HEK293 (cell line): ENCODE measurements at regions not wholly inside any gene's neighbourhood (a gene's known extent, or its start where the extent isn't known, plus 50 kb on each side); places are given as distances from the start of the nearest gene placed in this dataset.
"Not testable (repeated sequence)": the region's sequence is repeated elsewhere in the genome, so short reads cannot be mapped to it uniquely, and the experiment has no call there.

Experiments used
- CTCF ChIA-PET: fragments of 350-600 bp; formaldehyde crosslinking; extraction: SDS; loops from one replicate; lab custom pipeline; 2021; ENCODE audit warnings: antibody characterized with exemption; lab: Yijun Ruan, JAX
- POLR2A ChIA-PET: fragments of 300-600 bp; formaldehyde crosslinking; extraction: SDS; loops from one replicate; lab custom pipeline; 2020; ENCODE audit warnings: antibody characterized with exemption, inconsistent platforms; lab: Yijun Ruan, JAX
- H3K27ac ChIP-seq: fragments of 200-500 bp; sonication (Bioruptor generic); 2 replicates; pipeline ENCODE4 v1.5.1; 2014; ENCODE audit warnings: low read depth, low read length, control low read depth, inconsistent platforms; ENCODE audit errors: extremely low read depth
- H3K36me3 ChIP-seq, 2 experiments: fragments of 200-500 bp in 1 of 2; sonication (Bioruptor generic) in 1 of 2; 1 replicate in 1 of 2; 2 replicates in 1 of 2; pipeline ENCODE4 v1.5.1; 2014 to 2017; ENCODE audit warnings: inconsistent platforms in 2 of 2, low read length in 2 of 2; ENCODE audit not compliant: control insufficient read depth in 2 of 2, insufficient read depth in 1 of 2
- H3K4me1 ChIP-seq: fragments of 200-500 bp; sonication (Bioruptor generic); 2 replicates; pipeline ENCODE4 v1.5.1; 2014; ENCODE audit warnings: mild to moderate bottlenecking, low read length, inconsistent platforms; ENCODE audit not compliant: control insufficient read depth, insufficient read depth
- H3K4me3 ChIP-seq: 2 replicates; pipeline ENCODE4 v1.5.1; 2011; ENCODE audit warnings: low read depth, mild to moderate bottlenecking, control low read depth, low read length, moderate library complexity
- H3K9me3 ChIP-seq: fragments of 200-500 bp; sonication (Bioruptor generic); 2 replicates; pipeline ENCODE4 v1.5.1; 2014; ENCODE audit warnings: low read depth, low read length, inconsistent platforms; ENCODE audit not compliant: control insufficient read depth, insufficient read depth
- IKZF3 ChIP-seq: fragments of 450-650 bp; IDR thresholded peaks from 2 replicates; pipeline ENCODE4 v1.5.0; 2018; ENCODE audit warnings: missing biosample characterization, mild to moderate bottlenecking, missing genetic modification characterization, moderate library complexity
- OVOL3 ChIP-seq: fragments of 450-650 bp; formaldehyde crosslinking; IDR thresholded peaks from 2 replicates; pipeline ENCODE4 v1.5.1; 2016; ENCODE audit warnings: missing biosample characterization, missing genetic modification characterization
- SCRT1 ChIP-seq: fragments of 450-650 bp; formaldehyde crosslinking; IDR thresholded peaks from 2 replicates; pipeline ENCODE4 v1.5.1; 2016; ENCODE audit warnings: missing biosample characterization, missing genetic modification characterization, borderline replicate concordance
- SETDB1 ChIP-seq: IDR thresholded peaks from one replicate; pipeline ENCODE4 v1.6.1; 2017; ENCODE audit warnings: mild to moderate bottlenecking, low read length, moderate library complexity, mixed read lengths; ENCODE audit not compliant: insufficient read length
- SP3 ChIP-seq: fragments of 450-650 bp; formaldehyde crosslinking; IDR thresholded peaks from 2 replicates; pipeline ENCODE4 v1.5.1; 2016; ENCODE audit warnings: missing biosample characterization, missing genetic modification characterization
- ZBTB8A ChIP-seq: fragments of 450-650 bp; formaldehyde crosslinking; IDR thresholded peaks from 2 replicates; pipeline ENCODE4 v1.5.1; 2016; ENCODE audit warnings: missing biosample characterization, missing genetic modification characterization
- ZNF155 ChIP-seq: fragments of 450-650 bp; formaldehyde crosslinking; IDR thresholded peaks from 2 replicates; pipeline ENCODE4 v1.5.1; 2016; ENCODE audit warnings: missing biosample characterization, missing genetic modification characterization
- ZNF174 ChIP-seq: fragments of 450-650 bp; formaldehyde crosslinking; IDR thresholded peaks from 2 replicates; pipeline ENCODE4 v1.5.0; 2017; ENCODE audit warnings: missing biosample characterization, mild to moderate bottlenecking, missing genetic modification characterization
- ZNF24 ChIP-seq: fragments of 450-650 bp; formaldehyde crosslinking; IDR thresholded peaks from 2 replicates; pipeline ENCODE4 v1.5.1; 2016; ENCODE audit warnings: missing biosample characterization, missing genetic modification characterization
- ZNF521 ChIP-seq: fragments of 450-650 bp; formaldehyde crosslinking; IDR thresholded peaks from 2 replicates; pipeline ENCODE4 v1.5.1; 2017; ENCODE audit warnings: missing biosample characterization, mild to moderate bottlenecking, missing genetic modification characterization
- ZNF549 ChIP-seq: fragments of 450-650 bp; IDR thresholded peaks from 2 replicates; pipeline ENCODE4 v1.5.1; 2018; ENCODE audit warnings: missing biosample characterization, missing genetic modification characterization, mild to moderate bottlenecking, inconsistent platforms, moderate library complexity
- ZNF624 ChIP-seq: fragments of 450-650 bp; formaldehyde crosslinking; IDR thresholded peaks from 2 replicates; pipeline ENCODE4 v1.5.1; 2017; ENCODE audit warnings: missing biosample characterization, missing genetic modification characterization
- ZNF768 ChIP-seq: fragments of 450-650 bp; formaldehyde crosslinking; IDR thresholded peaks from 2 replicates; pipeline ENCODE4 v1.5.1; 2018; ENCODE audit warnings: missing biosample characterization, mild to moderate bottlenecking, missing genetic modification characterization
- ZNF785 ChIP-seq: fragments of 450-650 bp; formaldehyde crosslinking; IDR thresholded peaks from 2 replicates; pipeline ENCODE4 v1.5.1; 2016; ENCODE audit warnings: missing biosample characterization, missing genetic modification characterization
- ZSCAN30 ChIP-seq: fragments of 450-650 bp; IDR thresholded peaks from 2 replicates; pipeline ENCODE4 v1.5.1; 2018; ENCODE audit warnings: missing biosample characterization, mild to moderate bottlenecking, missing genetic modification characterization, moderate library complexity
- TF ChIP-seq, protein P1 (sequence below): fragments of 450-650 bp; formaldehyde crosslinking; IDR thresholded peaks from 2 replicates; pipeline ENCODE4 v1.5.1; 2016; ENCODE audit warnings: missing biosample characterization, missing genetic modification characterization
- TF ChIP-seq, protein P2 (sequence below): fragments of 450-650 bp; formaldehyde crosslinking; IDR thresholded peaks from 2 replicates; pipeline ENCODE4 v1.5.1; 2016; ENCODE audit warnings: missing biosample characterization, missing genetic modification characterization, borderline replicate concordance
- TF ChIP-seq, protein P3 (sequence below): fragments of 450-650 bp; IDR thresholded peaks from 2 replicates; pipeline ENCODE4 v1.5.1; 2018; ENCODE audit warnings: missing biosample characterization, mild to moderate bottlenecking, missing genetic modification characterization
- TF ChIP-seq, protein P4 (sequence below): fragments of 450-650 bp; formaldehyde crosslinking; IDR thresholded peaks from 2 replicates; pipeline ENCODE4 v1.5.1; 2016; ENCODE audit warnings: missing biosample characterization, missing genetic modification characterization

DNA sequence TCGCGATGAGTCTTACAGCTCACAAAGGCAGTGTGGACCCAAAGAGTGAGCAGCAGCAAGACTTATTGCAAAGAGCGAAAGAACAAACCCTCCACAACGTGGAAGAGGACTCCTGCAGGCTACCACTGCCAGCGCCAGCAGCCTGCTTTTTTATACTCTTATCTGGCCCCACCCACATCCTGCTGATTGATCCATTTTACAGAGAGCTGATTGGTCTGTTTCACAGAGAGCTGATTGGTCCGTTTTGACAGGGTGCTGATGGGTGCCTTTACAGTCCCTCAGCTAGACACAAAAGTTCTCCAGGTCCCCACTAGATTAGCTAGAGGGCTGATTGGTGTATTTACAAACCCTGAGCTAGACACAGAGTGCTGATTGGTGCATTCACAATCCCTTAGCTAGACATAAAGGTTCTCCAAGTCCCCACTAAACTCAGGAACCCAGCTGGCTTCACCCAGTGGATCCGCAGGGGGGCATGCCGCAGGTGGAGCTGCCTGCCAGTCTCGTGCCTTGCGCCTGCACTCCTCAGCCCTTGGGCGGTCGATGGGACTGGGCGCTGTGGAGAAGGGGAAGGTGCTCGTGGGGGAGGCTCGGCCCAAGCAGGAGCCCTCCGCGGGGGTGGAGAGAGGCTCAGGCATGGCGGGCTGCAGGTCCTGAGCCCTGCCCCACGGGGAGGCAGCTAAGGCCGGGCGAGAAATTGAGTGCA lies 75.7 kb downstream of the QDPR start:
- H3K4me1 ChIP-seq, H3K4me3 ChIP-seq, H3K36me3 ChIP-seq, H3K27ac ChIP-seq, H3K9me3 ChIP-seq: not testable (repeated sequence)
- ChIA-PET CTCF (interaction anchor here (2.6 kb wide), 1 partner anchor 11 kb away, joined by 9 read pairs; no protein-coding TSS in a partner anchor), POLR2A (interaction anchor here (0.6 kb wide), 1 partner anchor 679 kb away, joined by 3 read pairs; no protein-coding TSS in a partner anchor)

DNA sequence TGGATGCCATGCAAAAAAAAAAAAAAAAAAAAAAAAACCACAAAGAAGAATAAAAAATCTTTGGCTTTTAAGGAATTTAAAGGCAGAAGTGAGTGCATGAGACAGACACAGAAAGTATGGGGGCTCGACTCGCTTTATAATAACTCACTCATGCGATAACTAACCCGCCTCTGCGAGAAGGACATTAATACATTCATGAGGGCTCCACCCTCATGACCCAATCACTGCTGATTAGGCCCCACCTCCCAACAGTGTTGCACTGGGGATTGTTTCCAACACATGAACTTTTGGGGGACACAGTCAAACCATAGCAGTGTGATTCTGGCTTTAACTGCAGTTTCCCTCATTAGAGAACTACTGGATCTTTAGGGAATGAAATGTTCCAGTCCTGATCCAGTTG lies 78.1 kb downstream of the QDPR start:
- H3K4me1 ChIP-seq, result no peaks in the 10 kb centered on the region
- H3K27ac ChIP-seq, result no peak overlapping the region
- POLR2A ChIA-PET, result no interaction called here
- CTCF ChIA-PET, result interaction anchor here (2.6 kb wide), 1 partner anchor 14 kb away, joined by 9 read pairs; no protein-coding TSS in a partner anchor
- TF ChIP-seq ZNF768 (tag by site-specific recombination), result no peak
- no peak for TF ChIP-seq ZNF549 (tag by site-specific recombination)
- H3K4me3 ChIP-seq, result no peak overlapping the region
- no peaks in the 10 kb centered on the region for H3K9me3 ChIP-seq
- no peaks in the 10 kb centered on the region for H3K36me3 ChIP-seq

DNA sequence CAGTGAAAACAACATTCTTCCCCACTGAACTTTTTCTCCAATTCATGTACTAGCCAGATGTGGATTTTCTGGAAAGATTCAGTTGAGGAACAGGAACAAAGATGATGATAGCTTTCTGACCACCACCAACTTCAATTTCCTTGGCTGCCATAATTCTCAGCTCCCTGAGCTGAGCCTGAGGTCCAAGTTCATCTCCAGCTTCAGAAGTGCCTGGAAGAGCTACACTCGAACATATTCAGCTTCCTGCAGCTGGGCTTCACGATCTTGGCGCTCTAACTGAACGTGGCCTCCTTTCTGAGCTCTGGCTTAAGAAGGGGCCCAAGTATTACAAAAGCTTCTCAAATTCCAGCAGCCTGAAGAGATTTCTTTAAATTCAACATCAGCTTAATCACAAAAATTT lies 83.9 kb downstream of the QDPR start:
- no peaks in the 10 kb centered on the region for H3K36me3 ChIP-seq
- POLR2A ChIA-PET, result no interaction called here
- TF ChIP-seq SP3 (tag by site-specific recombination), result no peak
- TF ChIP-seq, all 188 proteins: peak for 0
- Histone ChIP-seq H3K4me1 (no peaks in the 10 kb centered on the region), H3K4me3 (no peak overlapping the region), H3K27ac (no peak overlapping the region), H3K9me3 (no peaks in the 10 kb centered on the region)
- CTCF ChIA-PET, result interaction anchor here (1.4 kb wide), 1 partner anchor 20 kb away, joined by 3 read pairs; no protein-coding TSS in a partner anchor

DNA sequence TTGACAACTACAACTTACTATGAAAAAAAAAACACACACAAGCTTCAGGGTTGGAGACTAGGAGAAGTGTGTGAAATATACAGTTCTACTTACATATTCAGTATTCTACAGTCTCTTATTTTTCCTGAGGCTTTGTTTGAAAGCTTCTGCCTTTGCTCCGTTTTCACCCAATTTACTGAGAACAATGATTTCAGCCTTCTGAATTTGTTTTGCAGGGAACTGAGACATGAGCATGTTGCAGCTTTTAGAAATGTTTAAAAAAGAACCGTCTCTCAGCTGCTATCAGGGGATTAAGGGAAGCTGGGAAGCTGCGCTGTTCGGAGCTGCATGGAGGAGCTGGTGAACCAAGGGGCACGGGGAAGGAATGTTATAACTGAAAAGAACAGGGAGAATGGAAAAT lies 85.7 kb downstream of the QDPR start:
- H3K36me3 ChIP-seq, result no peaks in the 10 kb centered on the region
- no peaks in the 10 kb centered on the region for H3K4me1 ChIP-seq
- ChIA-PET CTCF (no interaction called here), POLR2A (no interaction called here)
- H3K4me3 ChIP-seq, result no peak overlapping the region
- H3K9me3 ChIP-seq, result no peaks in the 10 kb centered on the region
- no peak overlapping the region for H3K27ac ChIP-seq
- TF ChIP-seq ZNF155 (tag by site-specific recombination) (no peak), ZNF521 (tag by site-specific recombination) (no peak), OVOL3 (no peak), SCRT1 (tag by site-specific recombination) (no peak), ZNF624 (tag by site-specific recombination) (no peak), ZNF785 (tag by site-specific recombination) (no peak), ZSCAN30 (no peak), ZNF174 (tag by site-specific recombination) (no peak), ZNF24 (no peak), ZBTB8A (tag by site-specific recombination) (no peak), SETDB1 (no peak), IKZF3 (tag by site-specific recombination) (no peak)
- TF ChIP-seq, protein P1, sequence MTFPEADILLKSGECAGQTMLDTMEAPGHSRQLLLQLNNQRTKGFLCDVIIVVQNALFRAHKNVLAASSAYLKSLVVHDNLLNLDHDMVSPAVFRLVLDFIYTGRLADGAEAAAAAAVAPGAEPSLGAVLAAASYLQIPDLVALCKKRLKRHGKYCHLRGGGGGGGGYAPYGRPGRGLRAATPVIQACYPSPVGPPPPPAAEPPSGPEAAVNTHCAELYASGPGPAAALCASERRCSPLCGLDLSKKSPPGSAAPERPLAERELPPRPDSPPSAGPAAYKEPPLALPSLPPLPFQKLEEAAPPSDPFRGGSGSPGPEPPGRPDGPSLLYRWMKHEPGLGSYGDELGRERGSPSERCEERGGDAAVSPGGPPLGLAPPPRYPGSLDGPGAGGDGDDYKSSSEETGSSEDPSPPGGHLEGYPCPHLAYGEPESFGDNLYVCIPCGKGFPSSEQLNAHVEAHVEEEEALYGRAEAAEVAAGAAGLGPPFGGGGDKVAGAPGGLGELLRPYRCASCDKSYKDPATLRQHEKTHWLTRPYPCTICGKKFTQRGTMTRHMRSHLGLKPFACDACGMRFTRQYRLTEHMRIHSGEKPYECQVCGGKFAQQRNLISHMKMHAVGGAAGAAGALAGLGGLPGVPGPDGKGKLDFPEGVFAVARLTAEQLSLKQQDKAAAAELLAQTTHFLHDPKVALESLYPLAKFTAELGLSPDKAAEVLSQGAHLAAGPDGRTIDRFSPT (tag by site-specific recombination), result no peak
- TF ChIP-seq, protein P2, sequence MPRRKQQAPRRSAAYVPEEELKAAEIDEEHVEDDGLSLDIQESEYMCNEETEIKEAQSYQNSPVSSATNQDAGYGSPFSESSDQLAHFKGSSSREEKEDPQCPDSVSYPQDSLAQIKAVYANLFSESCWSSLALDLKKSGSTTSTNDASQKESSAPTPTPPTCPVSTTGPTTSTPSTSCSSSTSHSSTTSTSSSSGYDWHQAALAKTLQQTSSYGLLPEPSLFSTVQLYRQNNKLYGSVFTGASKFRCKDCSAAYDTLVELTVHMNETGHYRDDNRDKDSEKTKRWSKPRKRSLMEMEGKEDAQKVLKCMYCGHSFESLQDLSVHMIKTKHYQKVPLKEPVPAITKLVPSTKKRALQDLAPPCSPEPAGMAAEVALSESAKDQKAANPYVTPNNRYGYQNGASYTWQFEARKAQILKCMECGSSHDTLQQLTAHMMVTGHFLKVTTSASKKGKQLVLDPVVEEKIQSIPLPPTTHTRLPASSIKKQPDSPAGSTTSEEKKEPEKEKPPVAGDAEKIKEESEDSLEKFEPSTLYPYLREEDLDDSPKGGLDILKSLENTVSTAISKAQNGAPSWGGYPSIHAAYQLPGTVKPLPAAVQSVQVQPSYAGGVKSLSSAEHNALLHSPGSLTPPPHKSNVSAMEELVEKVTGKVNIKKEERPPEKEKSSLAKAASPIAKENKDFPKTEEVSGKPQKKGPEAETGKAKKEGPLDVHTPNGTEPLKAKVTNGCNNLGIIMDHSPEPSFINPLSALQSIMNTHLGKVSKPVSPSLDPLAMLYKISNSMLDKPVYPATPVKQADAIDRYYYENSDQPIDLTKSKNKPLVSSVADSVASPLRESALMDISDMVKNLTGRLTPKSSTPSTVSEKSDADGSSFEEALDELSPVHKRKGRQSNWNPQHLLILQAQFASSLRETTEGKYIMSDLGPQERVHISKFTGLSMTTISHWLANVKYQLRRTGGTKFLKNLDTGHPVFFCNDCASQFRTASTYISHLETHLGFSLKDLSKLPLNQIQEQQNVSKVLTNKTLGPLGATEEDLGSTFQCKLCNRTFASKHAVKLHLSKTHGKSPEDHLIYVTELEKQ (tag by site-specific recombination), result no peak
- TF ChIP-seq, protein P3, sequence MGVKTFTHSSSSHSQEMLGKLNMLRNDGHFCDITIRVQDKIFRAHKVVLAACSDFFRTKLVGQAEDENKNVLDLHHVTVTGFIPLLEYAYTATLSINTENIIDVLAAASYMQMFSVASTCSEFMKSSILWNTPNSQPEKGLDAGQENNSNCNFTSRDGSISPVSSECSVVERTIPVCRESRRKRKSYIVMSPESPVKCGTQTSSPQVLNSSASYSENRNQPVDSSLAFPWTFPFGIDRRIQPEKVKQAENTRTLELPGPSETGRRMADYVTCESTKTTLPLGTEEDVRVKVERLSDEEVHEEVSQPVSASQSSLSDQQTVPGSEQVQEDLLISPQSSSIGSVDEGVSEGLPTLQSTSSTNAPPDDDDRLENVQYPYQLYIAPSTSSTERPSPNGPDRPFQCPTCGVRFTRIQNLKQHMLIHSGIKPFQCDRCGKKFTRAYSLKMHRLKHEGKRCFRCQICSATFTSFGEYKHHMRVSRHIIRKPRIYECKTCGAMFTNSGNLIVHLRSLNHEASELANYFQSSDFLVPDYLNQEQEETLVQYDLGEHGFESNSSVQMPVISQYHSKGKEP (tag by site-specific recombination), result no peak
- TF ChIP-seq, protein P4, sequence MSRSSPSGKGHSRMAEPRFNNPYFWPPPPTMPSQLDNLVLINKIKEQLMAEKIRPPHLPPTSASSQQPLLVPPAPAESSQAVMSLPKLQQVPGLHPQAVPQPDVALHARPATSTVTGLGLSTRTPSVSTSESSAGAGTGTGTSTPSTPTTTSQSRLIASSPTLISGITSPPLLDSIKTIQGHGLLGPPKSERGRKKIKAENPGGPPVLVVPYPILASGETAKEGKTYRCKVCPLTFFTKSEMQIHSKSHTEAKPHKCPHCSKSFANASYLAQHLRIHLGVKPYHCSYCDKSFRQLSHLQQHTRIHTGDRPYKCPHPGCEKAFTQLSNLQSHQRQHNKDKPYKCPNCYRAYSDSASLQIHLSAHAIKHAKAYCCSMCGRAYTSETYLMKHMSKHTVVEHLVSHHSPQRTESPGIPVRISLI (tag by site-specific recombination), result no peak
